ENCODE measurements at regions not wholly inside any gene's neighbourhood (a gene's known extent, or its start where the extent isn't known, plus 50 kb on each side); places are given as distances from the start of the nearest gene placed in this dataset.
"Not testable (repeated sequence)": the region's sequence is repeated elsewhere in the genome, so short reads cannot be mapped to it uniquely, and the experiment has no call there.

DNA sequence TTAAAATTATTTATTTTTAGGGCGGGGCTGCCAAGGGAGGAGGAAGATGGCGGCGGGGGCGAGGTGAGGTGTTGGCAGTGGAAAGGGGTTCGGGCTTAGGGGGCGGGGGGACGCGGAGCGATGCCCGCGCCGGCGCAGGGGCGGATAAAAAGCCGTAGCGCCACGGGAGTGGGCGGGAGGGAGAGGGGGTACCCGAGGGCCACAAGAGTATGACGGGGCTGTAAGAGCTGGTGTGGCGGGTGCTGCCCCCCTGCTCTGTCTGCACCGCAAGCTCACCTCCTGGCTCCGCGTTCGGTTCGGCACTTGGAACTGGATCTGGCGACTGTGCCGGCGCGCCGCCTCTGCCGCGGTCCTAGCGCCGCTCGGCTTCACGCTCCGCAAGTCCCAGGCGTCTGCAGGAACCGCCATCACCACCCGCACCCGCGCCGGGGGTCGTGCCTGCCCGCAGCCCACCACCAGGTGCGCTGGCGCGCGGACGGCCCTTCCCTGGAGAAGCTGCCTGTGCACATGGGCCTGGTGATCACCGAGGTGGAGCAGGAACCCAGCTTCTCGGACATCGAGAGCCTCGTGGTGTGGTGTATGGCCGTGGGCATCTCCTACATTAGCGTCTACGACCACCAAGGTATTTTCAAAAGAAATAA, 265.2 kb upstream of the SGCG start:
- Mint-ChIP-seq H3K27me3 (peaks cover 9% of the 10 kb centered on the region), H3K4me1 (no peaks in the 10 kb centered on the region), H3K27ac (no peak overlapping the region), H3K4me3 (peak overlapping the region; percentile 46), H3K36me3 (ENCODE audit: low read depth) (no peaks in the 10 kb centered on the region), H3K9me3 (peaks cover 4% of the 10 kb centered on the region)
- peak; percentile 54 for ATAC-seq (ENCODE audit: low read depth)
- no peak for DNase-seq
- ChIA-PET CTCF (no interaction called here), POLR2A (no interaction called here)
- TF ChIP-seq, protein P1, sequence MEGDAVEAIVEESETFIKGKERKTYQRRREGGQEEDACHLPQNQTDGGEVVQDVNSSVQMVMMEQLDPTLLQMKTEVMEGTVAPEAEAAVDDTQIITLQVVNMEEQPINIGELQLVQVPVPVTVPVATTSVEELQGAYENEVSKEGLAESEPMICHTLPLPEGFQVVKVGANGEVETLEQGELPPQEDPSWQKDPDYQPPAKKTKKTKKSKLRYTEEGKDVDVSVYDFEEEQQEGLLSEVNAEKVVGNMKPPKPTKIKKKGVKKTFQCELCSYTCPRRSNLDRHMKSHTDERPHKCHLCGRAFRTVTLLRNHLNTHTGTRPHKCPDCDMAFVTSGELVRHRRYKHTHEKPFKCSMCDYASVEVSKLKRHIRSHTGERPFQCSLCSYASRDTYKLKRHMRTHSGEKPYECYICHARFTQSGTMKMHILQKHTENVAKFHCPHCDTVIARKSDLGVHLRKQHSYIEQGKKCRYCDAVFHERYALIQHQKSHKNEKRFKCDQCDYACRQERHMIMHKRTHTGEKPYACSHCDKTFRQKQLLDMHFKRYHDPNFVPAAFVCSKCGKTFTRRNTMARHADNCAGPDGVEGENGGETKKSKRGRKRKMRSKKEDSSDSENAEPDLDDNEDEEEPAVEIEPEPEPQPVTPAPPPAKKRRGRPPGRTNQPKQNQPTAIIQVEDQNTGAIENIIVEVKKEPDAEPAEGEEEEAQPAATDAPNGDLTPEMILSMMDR (IDR thresholded peaks at IDR 0.05), result no peak
- intact Hi-C loops (cut with micrococcal nuclease), result no loop called here

DNA sequence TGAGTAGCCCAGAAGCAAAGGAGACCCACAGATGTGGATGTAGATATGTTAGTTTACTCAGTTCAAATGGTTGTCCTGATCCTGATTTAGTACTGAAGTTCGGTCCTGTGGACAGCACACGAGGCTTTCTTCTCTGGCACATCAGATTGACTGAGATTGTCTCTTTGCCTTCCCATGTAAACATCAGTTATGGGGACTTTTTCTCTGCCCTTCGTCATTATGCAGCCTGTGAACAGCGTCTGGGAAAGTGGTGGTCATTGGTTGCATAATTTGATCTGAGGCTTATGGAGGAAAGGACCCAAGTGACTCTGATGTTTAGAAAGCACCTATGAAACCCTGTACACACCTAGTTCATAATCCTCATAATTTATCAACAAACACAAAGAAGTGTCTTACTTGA, 264.5 kb upstream of the SGCG start:
- H3K9me3 Mint-ChIP-seq; H3K27ac Mint-ChIP-seq; DNase-seq; intact Hi-C loops (cut with micrococcal nuclease); CTCF ChIA-PET; ATAC-seq (ENCODE audit: low read depth); H3K27me3 Mint-ChIP-seq; H3K36me3 Mint-ChIP-seq (ENCODE audit: low read depth); H3K4me3 Mint-ChIP-seq; POLR2A ChIA-PET; H3K4me1 Mint-ChIP-seq: not testable (repeated sequence)

DNA sequence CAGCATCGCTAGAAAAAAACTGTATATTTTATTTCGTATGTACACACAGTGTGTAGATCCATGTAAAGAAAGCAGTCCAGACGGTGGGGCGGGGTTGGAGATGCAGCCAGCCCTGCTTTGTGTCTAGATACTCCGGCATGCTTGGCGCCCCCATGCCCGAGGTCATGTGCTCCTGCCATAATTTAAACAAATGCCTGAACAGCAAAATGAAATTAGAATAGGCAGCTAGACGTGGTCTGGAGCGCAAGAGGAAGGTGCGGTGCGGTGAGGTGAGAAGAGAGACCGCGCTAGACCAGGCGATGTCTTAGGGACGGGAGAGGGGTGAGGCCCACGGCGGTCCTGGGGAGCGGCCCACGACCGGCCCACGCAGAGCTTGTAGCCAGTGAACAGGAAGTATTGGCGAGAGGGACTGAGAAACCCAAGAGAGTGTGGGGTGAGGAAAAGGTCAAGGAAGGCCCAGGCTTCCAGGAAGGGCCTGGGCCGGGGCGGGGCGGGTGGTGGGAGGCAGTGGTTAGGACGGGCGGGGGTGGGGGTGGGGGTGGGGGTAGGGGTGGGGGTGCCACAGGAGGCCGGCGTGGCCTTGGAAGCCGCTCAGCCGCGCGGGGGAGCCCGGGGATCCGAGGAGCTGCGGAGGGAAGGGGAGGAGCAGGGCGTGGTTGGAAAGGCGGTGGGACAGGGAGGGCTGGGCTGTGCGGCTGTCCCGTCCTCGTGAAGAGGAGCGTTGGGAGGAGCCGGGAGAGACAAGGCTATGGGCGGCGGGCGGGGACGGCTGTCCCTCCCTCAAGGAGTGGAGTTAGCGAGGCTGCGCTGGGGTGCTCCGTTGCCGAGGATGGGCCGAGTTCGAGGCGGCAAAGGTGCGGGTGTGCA, 254.7 kb upstream of the SGCG start:
- peak overlapping the region; percentile 52 for H3K4me3 Mint-ChIP-seq
- ChIA-PET CTCF (no interaction called here), POLR2A (no interaction called here)
- H3K27me3 Mint-ChIP-seq, result peaks cover 24% of the 10 kb centered on the region
- TF ChIP-seq, protein P1 (IDR thresholded peaks at IDR 0.05), result no peak
- H3K36me3 Mint-ChIP-seq (ENCODE audit: low read depth), result no peaks in the 10 kb centered on the region
- peaks cover 2% of the 10 kb centered on the region for H3K9me3 Mint-ChIP-seq
- peaks cover 3% of the 10 kb centered on the region for H3K4me1 Mint-ChIP-seq
- no peak overlapping the region for H3K27ac Mint-ChIP-seq
- ATAC-seq (ENCODE audit: low read depth) (no peak), DNase-seq (no peak)
- intact Hi-C loops (cut with micrococcal nuclease), result no loop called here

DNA sequence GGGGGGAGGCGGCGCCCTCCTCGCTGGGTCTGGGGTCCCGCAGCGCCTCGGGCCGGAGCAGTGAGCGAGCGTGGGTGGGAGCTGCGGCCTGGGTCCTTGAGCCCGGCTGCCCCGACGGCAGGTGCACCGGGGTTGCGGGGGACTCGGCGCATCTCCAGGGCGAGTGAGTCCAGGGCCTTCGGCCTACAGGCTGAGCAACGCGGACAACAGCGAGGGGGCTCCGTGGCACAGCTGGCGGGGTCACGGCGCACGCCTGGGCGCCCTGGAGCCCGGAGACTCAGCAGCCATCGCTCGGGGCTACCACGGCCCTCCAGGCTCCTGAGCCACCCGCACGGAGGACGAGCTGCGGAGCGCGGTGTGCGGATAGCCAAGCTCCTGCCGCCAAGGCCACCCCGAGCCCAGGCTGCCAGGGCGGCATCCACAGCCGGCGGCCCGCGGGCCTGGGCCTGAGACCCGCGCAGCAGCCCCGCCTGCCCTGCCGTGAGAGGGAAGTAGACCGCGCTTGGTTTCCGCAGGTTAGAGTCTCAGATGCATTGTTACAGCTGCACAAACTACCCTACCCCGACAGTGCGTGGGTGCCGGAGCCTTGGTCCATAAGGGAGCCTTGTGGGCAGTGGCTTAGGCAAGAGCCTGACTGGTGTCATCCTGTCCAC, 253.9 kb upstream of the SGCG start:
- TF ChIP-seq, protein P1 (IDR thresholded peaks at IDR 0.05), result no peak
- H3K4me1 Mint-ChIP-seq, result peaks cover 3% of the 10 kb centered on the region
- peaks cover 2% of the 10 kb centered on the region for H3K9me3 Mint-ChIP-seq
- peaks cover 24% of the 10 kb centered on the region for H3K27me3 Mint-ChIP-seq
- no peaks in the 10 kb centered on the region for H3K36me3 Mint-ChIP-seq (ENCODE audit: low read depth)
- POLR2A ChIA-PET, result no interaction called here
- ATAC-seq (ENCODE audit: low read depth), result no peak
- H3K27ac Mint-ChIP-seq, result no peak overlapping the region
- CTCF ChIA-PET, result no interaction called here
- no peak for DNase-seq
- no peak overlapping the region for H3K4me3 Mint-ChIP-seq
- intact Hi-C loops (cut with micrococcal nuclease), result no loop called here

DNA sequence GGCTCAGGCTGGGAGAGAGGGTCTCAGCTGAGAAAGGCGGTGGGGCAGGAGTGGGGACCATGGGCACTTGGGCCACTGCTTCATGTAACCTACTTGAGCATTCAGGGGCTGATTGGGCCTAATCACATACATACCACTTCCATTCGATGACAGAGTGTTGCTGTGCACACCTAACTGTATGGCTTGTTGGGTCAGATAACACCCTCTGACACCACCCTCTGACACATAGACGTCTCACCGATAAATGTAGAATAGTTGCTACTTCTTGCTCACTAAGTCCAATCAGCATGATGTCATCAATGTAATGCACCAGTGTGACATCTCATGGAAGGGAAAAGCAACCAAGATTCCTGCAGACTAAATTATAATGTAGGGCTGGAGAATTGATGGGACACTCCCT, 252.9 kb upstream of the SGCG start:
- H3K36me3 Mint-ChIP-seq (ENCODE audit: low read depth); intact Hi-C loops (cut with micrococcal nuclease); CTCF ChIA-PET; H3K9me3 Mint-ChIP-seq; DNase-seq; H3K27ac Mint-ChIP-seq; H3K4me1 Mint-ChIP-seq; ATAC-seq (ENCODE audit: low read depth); H3K4me3 Mint-ChIP-seq; POLR2A ChIA-PET: not testable (repeated sequence)
- peaks cover 22% of the 10 kb centered on the region for H3K27me3 Mint-ChIP-seq
